ENCODE measurements at regions not wholly inside any gene's neighbourhood (a gene's known extent, or its start where the extent isn't known, plus 50 kb on each side); places are given as distances from the start of the nearest gene placed in this dataset.

GRCh38 chr4:22055954-22056353 lies 107.4 kb upstream of the KCNIP4 start:
- no peak for DNase-seq (ENCODE audit: low read depth, low spot score)
- H3K4me3 ChIP-seq (ENCODE audit: low read length): no peak overlapping the region

GRCh38 chr4:22052076-22052475 lies 103.5 kb upstream of the KCNIP4 start:
- no peak overlapping the region for H3K4me3 ChIP-seq (ENCODE audit: low read length)
- DNase-seq (ENCODE audit: low read depth, low spot score): no peak

DNA sequence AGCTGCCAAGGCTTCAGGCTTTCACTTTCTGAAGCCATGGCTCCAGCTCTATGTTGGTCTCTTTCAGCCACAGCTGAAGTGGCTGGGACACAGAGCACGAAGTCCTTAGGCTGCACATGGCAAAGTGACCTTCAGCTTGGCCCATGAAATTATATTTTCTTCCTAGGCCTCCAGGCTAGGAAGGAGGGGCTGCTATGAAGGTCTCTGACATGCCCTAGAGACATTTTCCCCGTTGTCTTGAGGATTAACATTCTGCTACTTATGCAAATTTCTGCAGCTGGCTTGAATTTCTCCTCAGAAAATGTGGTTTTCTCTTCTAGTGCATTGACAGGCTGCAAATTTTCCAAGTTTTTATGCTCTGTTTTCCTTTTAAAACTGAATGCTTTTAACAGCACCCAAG lies 99.8 kb upstream of the KCNIP4 start:
- no peak overlapping the region for H3K4me3 ChIP-seq (ENCODE audit: low read length)
- DNase-seq (ENCODE audit: low read depth, low spot score): no peak

DNA sequence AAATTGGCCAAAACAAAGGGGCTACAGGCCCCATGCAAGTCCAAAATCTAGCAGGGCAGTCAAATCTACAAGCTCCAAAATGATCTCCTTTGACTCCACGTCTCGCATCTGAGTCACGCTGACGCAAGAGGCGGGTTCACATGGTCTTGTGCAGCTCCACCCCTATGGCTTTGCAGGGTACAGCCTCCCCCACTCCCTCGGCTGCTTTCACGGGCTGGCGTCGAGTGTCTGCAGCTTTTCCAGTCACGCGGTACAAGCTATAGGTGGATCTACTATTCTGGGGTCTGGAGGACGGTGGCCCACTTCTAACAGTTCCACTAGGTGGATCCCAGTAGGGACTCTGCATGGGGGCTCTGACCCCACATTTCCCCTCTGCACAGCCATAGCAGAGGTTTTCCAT lies 99.2 kb upstream of the KCNIP4 start:
- no peak for DNase-seq (ENCODE audit: low read depth, low spot score)
- no peak overlapping the region for H3K4me3 ChIP-seq (ENCODE audit: low read length)

GRCh38 chr4:22045051-22045630 lies 96.6 kb upstream of the KCNIP4 start:
- DNase-seq (ENCODE audit: low read depth, low spot score): no peak
- no peak overlapping the region for H3K4me3 ChIP-seq (ENCODE audit: low read length)

DNA sequence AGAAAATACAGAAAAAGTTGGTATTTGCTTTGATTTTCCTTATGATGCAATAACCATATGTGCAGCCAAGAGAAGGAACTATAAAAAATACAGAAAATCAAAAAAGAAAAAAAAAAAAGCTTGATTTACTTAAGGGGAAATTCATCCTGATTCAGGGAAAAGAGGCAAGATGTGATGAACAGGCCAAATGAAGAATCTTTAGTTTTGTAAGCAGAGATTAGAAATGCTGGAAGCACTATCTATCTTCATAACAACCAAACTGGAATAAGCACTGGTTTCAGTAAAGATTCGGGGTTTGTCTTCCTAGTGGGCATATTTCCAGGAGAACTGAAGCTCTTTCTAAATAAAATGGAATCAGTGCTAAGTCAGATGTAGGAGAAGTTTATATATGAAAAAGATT lies 82.9 kb upstream of the KCNIP4 start:
- DNase-seq (ENCODE audit: low read depth, low spot score): no peak
- no peak overlapping the region for H3K4me3 ChIP-seq (ENCODE audit: low read length)

- DNase-seq (ENCODE audit: low read depth, low spot score): no peak
- H3K4me3 ChIP-seq (ENCODE audit: low read length): no peak overlapping the region
Measured at GRCh38 chr4:22030881-22031280, 82.3 kb upstream of the KCNIP4 start.

- H3K4me3 ChIP-seq (ENCODE audit: low read length): no peak overlapping the region
- no peak for DNase-seq (ENCODE audit: low read depth, low spot score)
Measured at GRCh38 chr4:22030307-22030706, 81.7 kb upstream of the KCNIP4 start.

DNA sequence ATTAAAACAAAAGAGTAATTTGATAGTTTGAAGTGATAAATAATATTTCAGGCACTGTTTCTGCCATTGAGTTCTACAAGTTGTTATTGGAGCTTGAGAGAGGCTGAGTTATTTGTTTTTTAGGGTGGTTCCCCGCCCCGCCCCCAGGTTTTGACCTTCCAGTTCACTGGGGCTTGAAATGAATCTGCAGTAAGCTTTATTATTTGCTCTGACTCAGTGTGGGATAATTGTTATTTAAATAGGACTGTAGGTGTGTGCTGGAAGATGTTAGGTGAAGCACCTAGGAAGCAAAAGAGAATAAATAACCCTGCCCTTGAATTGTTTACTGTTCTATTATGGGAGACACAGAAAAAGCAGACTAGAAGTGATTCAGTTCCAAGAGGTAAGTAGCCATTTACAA lies 81.2 kb upstream of the KCNIP4 start:
- H3K4me3 ChIP-seq (ENCODE audit: low read length): no peak overlapping the region
- no peak for DNase-seq (ENCODE audit: low read depth, low spot score)

DNA sequence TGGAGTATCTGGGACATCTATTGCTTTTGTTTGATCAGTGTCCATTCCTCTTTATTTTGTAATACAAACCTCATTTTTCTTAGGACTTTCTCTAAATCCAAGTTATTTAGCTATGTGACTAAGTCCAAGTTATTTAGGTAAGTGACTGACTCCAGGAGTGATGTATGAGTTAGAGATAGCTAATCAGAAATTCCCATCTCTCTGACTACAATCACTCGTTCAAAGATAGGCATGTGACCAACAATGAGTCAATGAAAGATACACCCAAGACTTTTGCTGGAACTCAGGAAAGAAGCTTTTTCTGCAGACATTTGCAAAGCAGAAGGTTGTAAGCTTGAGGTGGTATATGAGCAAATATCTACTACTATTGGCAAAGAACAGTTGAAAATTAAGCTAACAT lies 72.5 kb upstream of the KCNIP4 start:
- no peak overlapping the region for H3K4me3 ChIP-seq (ENCODE audit: low read length)
- no peak for DNase-seq (ENCODE audit: low read depth, low spot score)

GRCh38 chr4:22020129-22020528 lies 71.6 kb upstream of the KCNIP4 start:
- no peak for DNase-seq (ENCODE audit: low read depth, low spot score)
- no peak overlapping the region for H3K4me3 ChIP-seq (ENCODE audit: low read length)

DNA sequence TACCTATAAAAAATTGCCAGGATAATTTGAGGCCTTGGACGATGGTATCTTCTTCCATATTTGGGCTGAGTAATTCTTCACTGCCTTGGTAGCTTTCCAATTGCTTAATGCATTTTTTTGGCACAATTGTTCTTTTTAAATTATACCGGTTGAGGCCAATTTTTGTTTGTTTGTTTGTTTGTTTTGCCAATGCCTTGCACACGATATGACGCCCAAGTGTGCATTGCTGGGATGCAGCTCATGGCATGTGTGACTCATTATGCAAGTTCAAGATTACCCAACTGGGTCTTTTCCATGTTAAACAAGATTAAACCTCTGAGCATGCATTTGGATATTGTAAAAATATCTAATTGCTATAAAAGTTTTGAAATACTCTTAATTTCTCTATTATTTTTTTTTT lies 71.1 kb upstream of the KCNIP4 start:
- no peak for DNase-seq (ENCODE audit: low read depth, low spot score)

GRCh38 chr4:22014222-22014741 lies 65.7 kb upstream of the KCNIP4 start:
- DNase-seq (ENCODE audit: low read depth, low spot score): no peak

More for the DNA sequence above, 71.1 kb upstream of the KCNIP4 start:
- no peak overlapping the region for H3K4me3 ChIP-seq (ENCODE audit: low read length)

DNA sequence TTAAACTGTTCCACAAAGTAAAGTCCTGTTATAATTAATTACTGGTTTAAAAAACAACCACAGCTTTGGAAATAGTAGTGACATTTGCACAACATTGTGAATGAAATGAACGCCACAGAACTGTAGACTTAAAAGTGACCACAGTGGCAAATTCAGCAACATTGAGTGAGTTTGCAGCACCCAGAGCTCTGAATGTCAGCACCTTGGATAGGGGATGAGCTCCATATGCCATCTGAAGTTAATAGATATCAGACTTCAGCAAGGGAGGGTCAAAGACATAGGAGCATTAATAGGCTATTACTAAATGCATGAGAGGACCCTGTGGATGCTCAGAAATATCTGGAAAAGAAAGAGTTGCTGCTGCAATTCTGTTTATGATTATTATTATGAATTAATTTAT lies 55.3 kb upstream of the KCNIP4 start:
- H3K4me3 ChIP-seq (ENCODE audit: low read length): no peak overlapping the region
- no peak for DNase-seq (ENCODE audit: low read depth, low spot score)

More at GRCh38 chr4:22014222-22014741, 65.7 kb upstream of the KCNIP4 start:
- no peak overlapping the region for H3K4me3 ChIP-seq (ENCODE audit: low read length)
